ENCODE measurements at regions not wholly inside any gene's neighbourhood (a gene's known extent, or its start where the extent isn't known, plus 50 kb on each side); places are given as distances from the start of the nearest gene placed in this dataset.

- dilution Hi-C loops (cut with HindIII; ENCODE audit: low sequenced_read_pairs, unreplicated experiment), result no loop called here
- BruUV-seq (replicated peaks), result no TSS peak
- no CpG with 5 or more reads among the region's 16 CpGs for WGBS, 2 experiments (ENCODE audit: extremely low coverage in 2 of 2, insufficient read length in 1 of 2)
- Histone ChIP-seq H3K9me1 (ENCODE audit: insufficient read depth, low read length) (no peaks in the 10 kb centered on the region), H3K36me3 (ENCODE audit: control insufficient read depth, insufficient read depth, low read length) (no peaks in the 10 kb centered on the region), H3K23ac (ENCODE audit: low read depth, low read length) (no peak overlapping the region), H3K27me3 (ENCODE audit: control insufficient read depth, insufficient read depth, low read length) (no peaks in the 10 kb centered on the region), H3K4me1 (ENCODE audit: control insufficient read depth, insufficient read depth, low read length) (no peaks in the 10 kb centered on the region), H2AK5ac (ENCODE audit: low read depth, low read length) (no peak overlapping the region), H3K4me3 (ENCODE audit: insufficient read depth, low read depth, low read length) (no peak overlapping the region), H3K79me1 (ENCODE audit: low read depth in 1 of 2, low read length in 2 of 2) (no peaks in the 10 kb centered on the region), H3K56ac (ENCODE audit: extremely low read depth, insufficient read depth, low read length) (no peak overlapping the region), H3K18ac (ENCODE audit: low read depth, low read length) (no peak overlapping the region), H4K8ac (ENCODE audit: low read depth in 2 of 2, low read length in 2 of 2) (no peak overlapping the region), H2BK5ac (ENCODE audit: low read depth, low read length, poor library complexity, severe bottlenecking) (no peak overlapping the region), H4K5ac (ENCODE audit: low read depth, low read length) (no peak overlapping the region), H2BK15ac (ENCODE audit: low read depth, low read length) (no peak overlapping the region), H2BK120ac (ENCODE audit: low read depth, low read length) (no peak overlapping the region), H2AK9ac (replicated peaks; ENCODE audit: low read depth, low read length, poor library complexity) (no peak overlapping the region), H2AFZ (replicated peaks; ENCODE audit: low read length, poor library complexity) (no peak overlapping the region), H4K20me1 (ENCODE audit: insufficient read depth, low read length) (no peaks in the 10 kb centered on the region), H2BK20ac (ENCODE audit: low read depth, low read length) (no peak overlapping the region), H3K27ac (ENCODE audit: insufficient read depth, low read length) (no peak overlapping the region), H3K4ac (ENCODE audit: low read depth, low read length) (no peak overlapping the region), H3K9ac (ENCODE audit: low read depth, low read length) (no peak overlapping the region), H3K14ac (replicated peaks; ENCODE audit: low read depth, low read length) (no peak overlapping the region), H3K4me2 (ENCODE audit: low read depth, low read length) (no peak overlapping the region), H3K9me3 (ENCODE audit: control insufficient read depth, insufficient read depth, low read length) (peaks cover 15% of the 10 kb centered on the region), H4K91ac (ENCODE audit: insufficient read depth, low read depth, low read length) (no peak overlapping the region)
- ChIA-PET CTCF (no interaction called here), POLR2A (ENCODE audit: unreplicated experiment) (no interaction called here)
- TF ChIP-seq NFE2L2 (IDR thresholded peaks at IDR 0.05; ENCODE audit: low read depth, low read length) (no peak), CHD1 (IDR thresholded peaks at IDR 0.05; ENCODE audit: low read depth, low read length) (no peak), BHLHE40 (IDR thresholded peaks at IDR 0.05; ENCODE audit: low read depth, low read length) (no peak), SMC3 (IDR thresholded peaks at IDR 0.05; ENCODE audit: low read depth, low read length) (no peak), CEBPB (IDR thresholded peaks at IDR 0.05; ENCODE audit: low read depth, low read length) (no peak), FOS (IDR thresholded peaks at IDR 0.05; ENCODE audit: low read depth, low read length) (no peak), MAFK (IDR thresholded peaks at IDR 0.05; ENCODE audit: low read depth, low read length) (no peak), RAD21 (IDR thresholded peaks at IDR 0.05; ENCODE audit: low read length) (no peak), RFX5 (IDR thresholded peaks at IDR 0.05; ENCODE audit: low read depth, low read length) (no peak)
- intact Hi-C loops (cut with micrococcal nuclease), result no loop called here
- ATAC-seq (ENCODE audit: low read depth) (no peak), DNase-seq (no peak)
- in situ Hi-C loops (cut with MboI; ENCODE audit: low sequenced_read_pairs), result no loop called here
Measured at GRCh38 chr2:117217145-117217544, 597.3 kb upstream of the DDX18 start.
